Adipocyte (in vitro differentiated cells): ENCODE measurements at regions not wholly inside any gene's neighbourhood (a gene's known extent, or its start where the extent isn't known, plus 50 kb on each side); places are given as distances from the start of the nearest gene placed in this dataset.
A peak's percentile ranks its signal among the peaks of the same experiment; 100 is the strongest.
"Not testable (repeated sequence)": the region's sequence is repeated elsewhere in the genome, so short reads cannot be mapped to it uniquely, and the experiment has no call there.

ENCODE experiments used
- DNase-seq: peaks from one replicate; pipeline ENCODE4 v3.0.0-alpha.2; 2015; ENCODE audit warnings: low read depth
- H3K27me3 ChIP-seq: replicated peaks from 2 replicates; pipeline ENCODE4 v1.7.0; 2013; ENCODE audit warnings: mild to moderate bottlenecking, low read length, moderate library complexity; ENCODE audit not compliant: control insufficient read depth, insufficient read depth
- H3K36me3 ChIP-seq: 2 replicates; pipeline ENCODE4 v1.7.0; 2013; ENCODE audit warnings: low read length, mild to moderate bottlenecking, moderate library complexity; ENCODE audit not compliant: control insufficient read depth, insufficient read depth, severe bottlenecking
- H3K4me1 ChIP-seq: 2 replicates; pipeline ENCODE4 v1.7.0; 2013; ENCODE audit warnings: mild to moderate bottlenecking, low read length, moderate library complexity; ENCODE audit not compliant: control insufficient read depth, insufficient read depth
- H3K4me3 ChIP-seq: 2 replicates; pipeline ENCODE4 v1.7.0; 2013; ENCODE audit warnings: mild to moderate bottlenecking, low read length, moderate library complexity
- H3K9ac ChIP-seq: 2 replicates; pipeline ENCODE4 v1.7.0; 2013; ENCODE audit warnings: mild to moderate bottlenecking, low read length, moderate library complexity
- H3K9me3 ChIP-seq: 2 replicates; pipeline ENCODE4 v1.7.0; 2013; ENCODE audit warnings: mild to moderate bottlenecking, low read length, moderate library complexity; ENCODE audit not compliant: control insufficient read depth

DNA sequence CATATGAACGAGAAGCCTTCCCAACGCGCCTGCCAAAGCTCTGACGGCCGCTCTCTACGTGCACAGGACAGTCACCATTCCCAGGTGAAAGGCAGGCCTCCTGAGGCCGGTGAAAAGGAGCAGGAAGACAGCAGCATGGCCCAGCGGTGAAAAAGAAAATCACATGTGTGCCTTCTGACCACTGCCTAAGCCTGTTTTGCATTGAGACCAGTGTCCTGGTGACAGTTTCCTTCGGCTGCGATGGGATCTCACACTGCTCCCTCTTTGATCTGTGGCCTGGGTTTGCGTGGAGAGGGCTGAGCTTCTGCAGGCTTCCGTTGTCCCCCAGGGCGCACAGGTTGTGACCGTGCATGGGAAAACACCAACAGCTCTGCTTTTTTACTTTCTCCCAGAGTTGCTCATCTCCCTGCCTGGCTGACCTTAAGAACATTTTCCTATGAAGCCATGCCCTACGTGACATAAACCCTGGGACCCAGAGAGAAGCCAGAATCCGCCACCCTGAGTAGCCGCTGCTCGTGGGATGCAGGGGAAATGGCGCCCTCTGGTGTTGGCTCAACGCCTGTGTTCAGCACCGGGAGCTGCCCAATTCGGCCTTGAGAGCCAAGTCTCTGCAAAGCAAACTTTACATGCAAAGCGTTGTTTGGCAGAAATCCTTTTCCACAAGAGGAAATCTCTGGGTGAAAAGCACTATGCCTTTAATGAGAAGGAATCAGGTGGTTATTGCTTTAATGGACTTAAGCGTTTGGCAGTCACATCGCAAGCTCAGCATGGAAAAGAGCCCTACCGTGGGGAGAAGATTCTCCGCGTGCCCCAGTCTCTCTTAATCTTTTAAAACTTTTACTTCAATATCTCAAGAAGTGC, 112.2 kb upstream of the GPR12 start:
- Histone ChIP-seq H3K4me3 (no peak overlapping the region), H3K4me1 (no peaks in the 10 kb centered on the region), H3K36me3 (no peaks in the 10 kb centered on the region), H3K27me3 (peaks cover 32% of the 10 kb centered on the region), H3K9ac (no peak overlapping the region), H3K9me3 (peaks cover 6% of the 10 kb centered on the region)
- DNase-seq = peak; percentile 43

DNA sequence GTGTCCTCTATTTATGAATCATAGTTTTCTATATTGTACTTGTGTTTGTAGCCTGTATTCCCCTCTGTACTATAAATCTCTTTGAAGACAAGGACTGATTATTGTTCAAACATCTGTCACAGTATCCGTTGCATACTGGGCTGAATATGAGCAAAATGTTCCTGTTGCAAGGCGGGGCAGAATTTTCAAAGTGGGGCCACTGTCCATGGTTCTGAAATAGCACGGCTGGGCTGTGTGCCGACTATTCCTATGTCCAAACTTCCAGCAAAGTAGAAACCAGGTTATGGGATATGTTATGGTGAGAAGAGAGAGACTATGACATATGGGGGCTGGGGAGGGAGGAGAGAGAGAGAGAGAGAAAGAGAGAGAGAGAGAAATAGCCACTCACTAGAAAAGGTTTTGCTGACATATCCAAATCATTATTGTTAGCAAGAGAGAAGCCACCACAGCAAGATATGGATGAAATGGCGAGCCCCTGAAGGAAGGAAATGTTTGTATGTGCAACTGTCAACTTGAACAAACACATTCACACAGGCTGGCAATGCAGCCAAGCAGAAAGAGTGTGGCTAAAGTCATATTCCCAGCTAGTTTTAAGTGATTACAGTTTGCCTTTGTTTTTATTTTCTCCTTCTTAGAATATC, 107.0 kb upstream of the GPR12 start:
- no peaks in the 10 kb centered on the region for H3K9me3 ChIP-seq
- DNase-seq = peak; percentile 44
- H3K36me3 ChIP-seq = no peaks in the 10 kb centered on the region
- H3K27me3 ChIP-seq = peaks cover 17% of the 10 kb centered on the region
- no peak overlapping the region for H3K4me3 ChIP-seq
- no peak overlapping the region for H3K9ac ChIP-seq
- no peaks in the 10 kb centered on the region for H3K4me1 ChIP-seq

DNA sequence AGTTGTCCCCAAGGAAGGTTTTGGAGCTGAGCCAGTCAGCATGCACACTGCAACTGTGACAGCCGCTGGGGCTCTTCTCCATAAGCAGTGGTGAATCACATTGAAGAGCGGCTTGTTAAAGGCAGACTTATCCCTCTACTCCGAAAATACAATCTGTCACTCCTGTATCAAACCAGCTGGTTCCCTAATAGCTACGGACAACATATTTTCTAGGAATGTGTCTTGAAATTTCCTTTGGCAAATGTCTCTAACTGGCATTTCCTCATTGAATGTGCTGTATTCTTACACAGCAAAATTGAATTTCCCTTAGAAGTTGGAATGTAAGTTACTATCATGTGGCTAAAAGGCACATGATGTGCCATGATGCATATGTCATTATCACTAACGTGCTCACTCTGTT, 104.0 kb upstream of the GPR12 start:
- no peaks in the 10 kb centered on the region for H3K4me1 ChIP-seq

DNA sequence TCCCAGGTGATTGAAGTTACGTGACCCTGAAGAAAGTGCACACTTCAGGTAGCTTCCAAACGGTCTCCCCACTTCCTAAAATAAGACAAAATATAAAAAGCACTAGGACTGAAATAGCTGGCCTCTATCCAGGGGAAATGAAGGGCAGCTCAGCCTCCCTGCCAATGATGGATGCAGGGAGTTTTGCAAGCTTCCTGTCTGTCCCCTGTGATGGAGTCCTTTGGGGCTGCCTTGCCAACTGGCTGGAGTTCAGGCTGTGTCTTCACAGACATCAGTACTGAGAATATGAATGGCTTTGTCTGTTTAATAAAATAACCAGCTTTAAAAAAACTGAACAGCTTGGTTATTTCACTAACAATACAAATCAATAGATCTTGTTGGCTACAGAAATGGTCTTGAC, 101.4 kb upstream of the GPR12 start:
- Histone ChIP-seq H3K4me3 (no peak overlapping the region), H3K9ac (no peak overlapping the region), H3K9me3 (no peaks in the 10 kb centered on the region), H3K27me3 (peaks cover 12% of the 10 kb centered on the region), H3K4me1 (no peaks in the 10 kb centered on the region), H3K36me3 (no peaks in the 10 kb centered on the region)
- no peak for DNase-seq

More for the DNA sequence above, 104.0 kb upstream of the GPR12 start:
- H3K27me3 ChIP-seq = peaks cover 3% of the 10 kb centered on the region
- no peak overlapping the region for H3K4me3 ChIP-seq
- no peaks in the 10 kb centered on the region for H3K9me3 ChIP-seq
- no peak overlapping the region for H3K9ac ChIP-seq
- no peak for DNase-seq
- no peaks in the 10 kb centered on the region for H3K36me3 ChIP-seq

- no peak for DNase-seq
- Histone ChIP-seq H3K4me3 (no peak overlapping the region), H3K36me3 (no peaks in the 10 kb centered on the region), H3K27me3 (peaks cover 49% of the 10 kb centered on the region), H3K9me3 (no peaks in the 10 kb centered on the region), H3K4me1 (no peaks in the 10 kb centered on the region), H3K9ac (no peak overlapping the region)
These were observed 95.3 kb upstream of the GPR12 start for GRCh38 chr13:26855921-26856320.

DNA sequence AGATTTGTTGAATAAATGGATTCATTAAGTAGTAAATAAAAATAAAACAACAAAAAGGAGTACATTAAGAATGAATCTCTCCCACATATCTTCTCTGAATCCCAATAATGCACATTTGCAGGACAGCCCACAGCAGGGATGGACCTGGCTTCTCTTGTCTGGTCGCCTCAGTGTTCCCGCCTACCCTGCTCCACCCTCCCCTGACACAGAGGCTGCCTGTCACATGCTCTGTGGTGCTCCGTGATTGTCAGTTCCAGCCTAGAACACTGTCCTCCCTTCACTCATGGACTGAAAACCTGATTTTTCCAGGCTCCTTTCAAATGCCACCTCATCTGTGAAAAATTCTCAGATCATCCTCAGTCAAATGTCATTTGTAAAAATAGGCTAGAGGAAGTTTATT, 94.5 kb upstream of the GPR12 start:
- DNase-seq = no peak
- H3K27me3 ChIP-seq = peaks cover 54% of the 10 kb centered on the region
- no peaks in the 10 kb centered on the region for H3K9me3 ChIP-seq
- H3K4me1 ChIP-seq = no peaks in the 10 kb centered on the region
- H3K9ac ChIP-seq = no peak overlapping the region
- no peaks in the 10 kb centered on the region for H3K36me3 ChIP-seq
- H3K4me3 ChIP-seq = no peak overlapping the region

DNA sequence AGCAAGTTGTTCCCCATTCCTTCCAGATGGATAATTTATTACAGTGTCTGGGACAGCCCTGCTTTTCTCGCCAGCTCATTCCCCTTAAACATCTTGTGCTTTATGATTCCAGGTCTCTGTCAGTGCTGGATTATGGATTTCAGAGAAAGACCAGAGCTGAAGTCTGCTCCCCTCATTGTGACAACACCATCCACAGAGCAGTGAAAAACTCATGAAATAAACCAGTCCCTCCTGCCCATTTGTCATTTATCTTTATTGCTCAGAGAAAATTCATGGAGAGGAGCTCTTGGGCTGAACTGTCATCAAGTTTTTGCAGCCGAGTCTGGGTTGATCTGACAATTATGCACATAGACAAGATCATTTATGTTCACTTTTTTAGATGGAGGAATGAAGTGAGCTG, 92.7 kb upstream of the GPR12 start:
- no peak for DNase-seq
- H3K4me3 ChIP-seq = no peak overlapping the region
- no peaks in the 10 kb centered on the region for H3K9me3 ChIP-seq
- peaks cover 53% of the 10 kb centered on the region for H3K27me3 ChIP-seq
- no peak overlapping the region for H3K9ac ChIP-seq
- no peaks in the 10 kb centered on the region for H3K4me1 ChIP-seq
- H3K36me3 ChIP-seq = no peaks in the 10 kb centered on the region

DNA sequence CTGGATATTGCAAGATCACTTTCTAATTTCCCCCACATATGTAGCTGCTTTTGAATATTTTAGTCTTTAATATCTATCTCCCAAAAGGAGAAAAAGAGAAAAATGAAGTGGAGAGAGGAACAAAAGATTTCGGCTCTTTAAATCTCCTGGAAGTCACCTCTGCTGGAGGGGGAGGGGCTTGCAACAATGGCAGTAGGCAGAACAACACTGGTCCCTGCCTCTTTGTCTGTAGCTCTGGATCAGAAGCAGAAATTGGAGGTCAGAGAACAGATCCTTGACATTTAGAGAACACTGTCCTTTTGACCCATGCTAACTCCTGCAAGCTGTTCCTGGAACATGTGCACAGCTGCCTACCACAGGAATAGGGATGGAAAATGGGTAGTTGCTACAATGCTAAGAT, 86.7 kb upstream of the GPR12 start:
- Histone ChIP-seq H3K27me3 (peaks cover 15% of the 10 kb centered on the region), H3K36me3 (no peaks in the 10 kb centered on the region), H3K9ac (no peak overlapping the region), H3K4me3 (no peak overlapping the region), H3K4me1 (no peaks in the 10 kb centered on the region), H3K9me3 (no peaks in the 10 kb centered on the region)
- DNase-seq = no peak

DNA sequence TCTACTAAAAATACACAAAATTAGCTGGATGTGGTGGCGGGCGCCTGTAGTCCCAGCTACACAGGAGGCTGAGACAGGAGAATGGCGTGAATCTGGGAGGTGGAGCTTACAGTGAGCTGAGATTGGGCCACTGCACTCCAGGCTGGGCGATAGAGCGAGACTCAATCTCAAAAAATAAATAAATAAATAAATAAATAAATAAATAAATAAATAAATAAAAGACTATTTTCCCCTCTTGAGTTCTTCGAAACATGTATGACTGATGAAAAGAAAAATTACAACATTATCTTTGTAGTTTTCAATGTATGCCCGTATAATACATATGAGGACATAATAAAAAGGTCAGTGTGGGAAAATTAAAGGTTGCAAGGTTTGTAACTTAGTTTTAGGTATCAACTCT, 84.5 kb upstream of the GPR12 start:
- not testable (repeated sequence) for H3K9ac ChIP-seq, H3K36me3 ChIP-seq, DNase-seq, H3K4me3 ChIP-seq, H3K4me1 ChIP-seq, H3K9me3 ChIP-seq
- H3K27me3 ChIP-seq = peaks cover 28% of the 10 kb centered on the region

DNA sequence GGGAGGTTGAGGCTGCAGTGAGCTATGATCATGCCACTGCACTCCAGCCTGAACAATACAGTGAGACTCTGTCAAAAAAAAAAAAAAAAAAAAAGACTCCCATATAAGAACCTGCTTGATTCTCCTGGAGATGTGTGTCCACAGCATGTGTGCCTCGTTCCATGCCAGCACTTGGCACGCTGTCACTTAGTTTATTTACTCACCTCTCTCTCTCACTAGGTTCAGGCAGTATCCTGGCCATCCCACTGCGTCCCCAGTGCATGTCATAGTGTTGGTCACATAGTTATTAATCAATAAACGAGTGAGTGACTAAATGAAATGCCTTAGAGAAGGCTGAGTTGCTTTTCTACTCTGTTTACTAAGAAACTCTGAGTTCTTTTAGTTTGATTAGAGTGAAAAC, 79.1 kb upstream of the GPR12 start:
- Histone ChIP-seq H3K9me3 (peaks cover 6% of the 10 kb centered on the region), H3K4me3 (no peak overlapping the region), H3K27me3 (peaks cover 37% of the 10 kb centered on the region), H3K4me1 (no peaks in the 10 kb centered on the region), H3K36me3 (no peaks in the 10 kb centered on the region), H3K9ac (no peak overlapping the region)
- DNase-seq = no peak

DNA sequence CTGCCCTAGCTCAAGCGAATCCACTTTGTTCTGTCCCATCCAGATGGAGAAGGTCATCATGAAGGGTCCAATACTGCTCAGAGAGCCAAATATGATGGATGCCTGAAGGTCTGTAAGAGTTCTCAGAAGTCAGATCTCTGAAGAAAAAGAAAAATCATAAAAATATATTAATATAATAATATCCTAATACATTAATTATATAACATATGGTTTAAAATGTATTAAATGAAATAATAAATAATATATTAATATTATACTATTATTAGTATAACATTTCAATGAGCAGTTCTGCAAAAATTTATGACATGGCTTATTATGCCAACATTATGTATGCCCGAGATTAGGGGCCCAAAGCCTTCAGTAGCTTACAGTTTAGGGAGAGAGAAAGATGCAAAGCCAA, 78.2 kb upstream of the GPR12 start:
- H3K9ac ChIP-seq = no peak overlapping the region
- no peak overlapping the region for H3K4me3 ChIP-seq
- H3K4me1 ChIP-seq = no peaks in the 10 kb centered on the region
- no peak for DNase-seq
- H3K27me3 ChIP-seq = peaks cover 37% of the 10 kb centered on the region
- no peaks in the 10 kb centered on the region for H3K36me3 ChIP-seq
- peaks cover 6% of the 10 kb centered on the region for H3K9me3 ChIP-seq
